GM12892 (cell line): ENCODE measurements at regions not wholly inside any gene's neighbourhood (a gene's known extent, or its start where the extent isn't known, plus 50 kb on each side); places are given as distances from the start of the nearest gene placed in this dataset.

Source experiments
- DNase-seq: peaks from one replicate; pipeline ENCODE4 v3.0.0; 2011; ENCODE audit not compliant: insufficient read length
- FAIRE-seq: peaks from 2 replicates; lab custom pipeline; 2011; peaks lifted over from hg19 to GRCh38; lab: Jason Lieb, UNC
- POLR2A ChIP-seq: IDR thresholded peaks from 2 replicates; pipeline ENCODE4 v1.6.1; 2011; ENCODE audit warnings: low read depth, low read length, control low read depth
- POLR2AphosphoS5 ChIP-seq: IDR thresholded peaks from 2 replicates; pipeline ENCODE4 v1.6.1; 2011; ENCODE audit warnings: low read depth, low read length, control low read depth
- TAF1 ChIP-seq: IDR thresholded peaks from 2 replicates; pipeline ENCODE4 v1.6.1; 2011; ENCODE audit warnings: low read depth, mild to moderate bottlenecking, control low read depth, low read length, borderline replicate concordance

DNA sequence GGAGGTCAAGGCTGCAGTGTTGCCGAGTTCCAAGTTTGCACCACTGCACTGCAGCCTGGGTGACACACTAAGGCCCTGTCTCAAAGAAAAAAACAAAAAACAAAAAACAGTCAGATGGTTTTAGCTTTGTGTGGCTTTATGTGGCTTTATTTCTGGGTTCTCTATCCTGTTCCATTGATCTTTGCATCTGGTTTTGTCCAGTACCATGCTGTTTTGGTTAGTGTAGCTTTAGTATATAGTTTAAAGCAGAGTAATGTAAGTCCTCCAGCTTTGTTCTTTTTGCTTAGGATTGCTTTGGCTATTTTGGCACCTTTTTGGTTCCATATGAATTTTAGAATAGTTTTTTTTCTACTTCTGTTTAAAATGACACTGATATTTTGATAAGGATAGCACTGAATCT is 225.5 kb downstream of the HDGFL1 start:
- DNase-seq (no peak), FAIRE-seq (no peak)
- no peak for TF ChIP-seq POLR2AphosphoS5
- no peak for TF ChIP-seq POLR2A
- TF ChIP-seq TAF1, result no peak

- DNase-seq (no peak), FAIRE-seq (no peak)
- TF ChIP-seq POLR2AphosphoS5 (no peak), POLR2A (no peak), TAF1 (no peak)
Observed at GRCh38 chr6:22800451-22800850, 231.1 kb downstream of the HDGFL1 start.

- TF ChIP-seq POLR2AphosphoS5 (no peak), POLR2A (no peak), TAF1 (no peak)
- DNase-seq (no peak), FAIRE-seq (no peak)
Observed at GRCh38 chr6:22801831-22802230, 232.5 kb downstream of the HDGFL1 start.

GRCh38 chr6:22804620-22805261 is 235.4 kb downstream of the HDGFL1 start:
- FAIRE-seq (no peak), DNase-seq (no peak)
- TF ChIP-seq TAF1 (no peak), POLR2A (no peak), POLR2AphosphoS5 (no peak)

DNA sequence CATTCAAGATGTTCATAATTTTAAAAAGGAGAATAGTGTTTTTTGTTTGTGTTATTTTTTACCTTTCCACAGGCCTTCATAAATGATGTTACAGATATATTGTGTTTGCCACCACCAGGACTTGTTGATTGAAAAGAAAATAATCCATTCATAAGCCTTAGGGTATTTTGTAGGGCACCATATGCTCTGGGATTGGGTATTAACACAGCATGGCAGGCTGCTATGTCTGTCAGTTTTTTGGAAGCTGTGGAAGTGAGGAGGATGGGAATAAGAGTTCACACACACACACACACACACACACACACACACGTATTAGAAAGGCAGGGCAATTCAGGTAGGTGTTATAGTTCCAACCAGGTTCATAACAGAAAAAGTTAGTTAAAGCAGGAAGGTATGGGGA is 237.9 kb downstream of the HDGFL1 start:
- DNase-seq (no peak), FAIRE-seq (no peak)
- TF ChIP-seq TAF1 (no peak), POLR2AphosphoS5 (no peak), POLR2A (no peak)

- no peak for FAIRE-seq
- TF ChIP-seq POLR2AphosphoS5, result no peak
- no peak for TF ChIP-seq POLR2A
- no peak for TF ChIP-seq TAF1
- DNase-seq, result no peak
Observed at GRCh38 chr6:22807818-22808217, 238.5 kb downstream of the HDGFL1 start.

DNA sequence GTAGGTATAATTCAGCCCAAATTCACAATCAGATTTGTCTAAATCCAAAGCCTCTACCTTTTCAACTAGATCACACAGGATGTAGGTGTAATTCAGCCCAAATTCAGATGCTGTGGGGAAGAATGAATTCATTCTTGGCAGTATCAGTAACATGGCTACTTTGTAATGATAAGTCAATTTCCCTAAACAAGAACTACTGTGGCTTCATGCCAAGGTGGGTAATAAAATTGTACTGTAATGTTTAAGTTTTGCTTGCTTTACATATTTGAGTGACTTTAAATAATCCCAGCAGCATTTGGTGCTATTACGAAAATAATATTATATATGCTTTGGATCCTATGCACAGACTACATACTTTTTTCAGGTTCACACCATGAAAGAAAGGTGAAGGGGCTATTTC is 239.1 kb downstream of the HDGFL1 start:
- TF ChIP-seq POLR2AphosphoS5, result no peak
- TF ChIP-seq POLR2A, result no peak
- no peak for TF ChIP-seq TAF1
- DNase-seq (no peak), FAIRE-seq (no peak)

- TF ChIP-seq POLR2AphosphoS5 (no peak), POLR2A (no peak), TAF1 (no peak)
- DNase-seq, result no peak
- no peak for FAIRE-seq
Observed at GRCh38 chr6:22809370-22809769, 240.0 kb downstream of the HDGFL1 start.

- TF ChIP-seq POLR2AphosphoS5, result no peak
- TF ChIP-seq POLR2A, result no peak
- TF ChIP-seq TAF1, result no peak
- DNase-seq, result no peak
- FAIRE-seq, result no peak
Observed at GRCh38 chr6:22819209-22819608, 249.8 kb downstream of the HDGFL1 start.

DNA sequence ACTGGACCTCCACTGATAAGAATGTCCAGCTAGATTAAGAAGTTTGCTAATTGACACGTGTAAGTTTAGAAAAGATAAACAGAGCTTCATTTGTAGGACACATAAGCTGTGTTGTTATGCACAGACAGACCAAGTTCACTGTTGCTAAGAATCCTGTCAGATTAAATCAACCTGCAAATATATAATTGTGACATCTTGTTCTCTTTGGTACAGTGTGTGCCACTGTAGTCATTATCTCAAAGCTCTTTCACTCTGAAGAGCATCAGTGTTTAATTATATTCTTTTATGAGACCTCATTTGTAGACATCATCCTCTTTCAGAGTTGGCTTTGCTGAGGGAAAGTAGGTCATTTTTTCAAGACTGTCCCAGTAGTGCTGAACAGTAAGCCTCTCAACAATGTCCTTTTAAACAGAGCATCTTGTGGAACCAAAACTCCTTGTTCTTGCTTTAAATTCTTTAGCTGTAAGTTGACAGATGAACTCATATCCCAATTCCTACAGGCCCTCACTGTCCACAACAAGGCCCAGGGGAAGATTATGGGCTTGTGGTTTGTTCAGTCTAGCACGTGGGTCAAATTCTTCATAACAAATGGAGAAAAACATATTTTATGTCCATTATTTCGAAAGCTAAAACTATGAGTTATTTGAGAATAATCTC is 252.4 kb downstream of the HDGFL1 start:
- DNase-seq (no peak), FAIRE-seq (no peak)
- TF ChIP-seq POLR2A (no peak), POLR2AphosphoS5 (no peak), TAF1 (no peak)

DNA sequence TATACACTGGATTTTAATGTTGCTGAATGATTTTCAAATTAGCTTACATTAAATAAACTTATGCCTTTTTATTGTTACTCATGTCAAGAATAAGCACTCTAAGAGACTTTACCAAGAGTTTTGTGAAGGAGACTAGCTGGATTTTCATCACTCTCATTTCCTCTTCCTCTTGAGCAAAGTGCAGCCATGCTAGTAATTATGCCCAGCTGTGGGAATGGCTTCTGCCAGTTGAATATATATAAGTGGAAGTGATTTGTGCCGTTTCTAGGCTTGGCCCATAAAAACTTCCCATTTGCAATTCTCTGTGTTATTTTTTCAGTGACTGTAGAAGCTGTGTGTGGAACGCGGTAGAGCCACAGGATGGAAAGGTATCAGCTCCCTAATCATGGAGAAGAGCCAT is 255.8 kb downstream of the HDGFL1 start:
- TF ChIP-seq POLR2AphosphoS5, result no peak
- TF ChIP-seq TAF1, result no peak
- no peak for TF ChIP-seq POLR2A
- DNase-seq, result no peak
- no peak for FAIRE-seq

GRCh38 chr6:22826961-22827360 is 257.6 kb downstream of the HDGFL1 start:
- TF ChIP-seq POLR2A (no peak), TAF1 (no peak), POLR2AphosphoS5 (no peak)
- DNase-seq (no peak), FAIRE-seq (no peak)

DNA sequence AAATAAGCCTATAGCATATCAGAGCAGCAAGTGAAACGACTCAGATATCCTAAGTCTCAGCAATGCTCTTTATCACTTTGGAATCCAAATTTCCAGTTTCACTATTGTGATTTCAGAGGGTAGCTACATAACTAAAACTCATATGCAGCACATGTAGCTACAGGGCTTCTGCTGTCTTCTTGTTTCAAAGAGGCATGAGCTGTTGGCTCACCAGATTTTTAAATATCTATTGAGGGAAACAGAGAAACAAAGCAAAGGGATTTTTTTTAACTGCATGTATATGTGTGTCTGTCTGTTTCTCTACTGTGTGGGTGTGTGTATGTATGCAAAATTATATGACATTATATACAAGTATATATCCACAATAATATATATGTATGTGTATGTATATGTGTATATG is 258.4 kb downstream of the HDGFL1 start:
- TF ChIP-seq POLR2A, result no peak
- no peak for TF ChIP-seq TAF1
- no peak for TF ChIP-seq POLR2AphosphoS5
- DNase-seq (no peak), FAIRE-seq (no peak)
